COR-L47 (cell line): ENCODE measurements at regions not wholly inside any gene's neighbourhood (a gene's known extent, or its start where the extent isn't known, plus 50 kb on each side); places are given as distances from the start of the nearest gene placed in this dataset.
A peak's percentile ranks its signal among the peaks of the same experiment; 100 is the strongest.

Experiments
- DNase-seq: peaks from one replicate; lab custom pipeline; 2025; lab: John Stamatoyannopoulos, UW

DNA sequence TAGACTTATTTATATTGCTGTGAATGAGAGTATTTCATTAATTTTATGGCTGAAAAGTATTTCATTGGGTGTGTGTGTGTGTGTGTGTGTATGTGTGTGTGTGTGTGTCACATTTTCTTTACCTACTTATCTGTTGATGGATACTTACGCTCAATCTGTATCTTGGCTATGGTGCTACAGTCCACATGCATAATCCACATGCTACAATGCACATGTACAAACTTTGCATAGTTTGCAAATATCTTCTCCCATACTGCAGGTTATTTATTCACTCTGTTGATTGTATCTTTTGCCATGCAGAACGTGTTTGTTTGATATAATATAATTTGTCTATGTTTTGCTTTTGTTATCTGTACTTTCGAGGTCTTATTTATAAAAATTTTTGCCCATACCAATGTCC is 167.8 kb downstream of the RAB28 start:
- no peak for DNase-seq

GRCh38 chr4:13313856-13314255 is 170.3 kb downstream of the RAB28 start:
- peak; percentile 46 for DNase-seq

DNA sequence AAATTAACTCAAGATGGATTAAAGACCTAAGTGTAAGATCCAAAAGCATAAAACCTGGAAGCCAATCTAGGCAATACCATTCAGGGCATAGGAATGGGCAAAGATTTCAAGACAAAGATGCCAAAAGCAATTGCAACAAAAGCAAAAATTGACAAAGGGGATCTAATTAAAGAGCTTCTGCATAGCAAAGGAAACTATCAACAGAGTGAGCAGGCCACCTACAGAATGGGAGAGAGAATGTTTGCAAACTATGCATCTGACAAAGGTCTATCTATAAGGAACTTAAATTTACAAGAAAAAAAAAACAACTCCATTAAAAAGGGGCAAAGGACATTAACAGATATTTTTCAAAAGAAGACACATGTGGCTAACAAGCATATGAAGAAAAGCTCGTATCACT is 171.9 kb downstream of the RAB28 start:
- no peak for DNase-seq

DNA sequence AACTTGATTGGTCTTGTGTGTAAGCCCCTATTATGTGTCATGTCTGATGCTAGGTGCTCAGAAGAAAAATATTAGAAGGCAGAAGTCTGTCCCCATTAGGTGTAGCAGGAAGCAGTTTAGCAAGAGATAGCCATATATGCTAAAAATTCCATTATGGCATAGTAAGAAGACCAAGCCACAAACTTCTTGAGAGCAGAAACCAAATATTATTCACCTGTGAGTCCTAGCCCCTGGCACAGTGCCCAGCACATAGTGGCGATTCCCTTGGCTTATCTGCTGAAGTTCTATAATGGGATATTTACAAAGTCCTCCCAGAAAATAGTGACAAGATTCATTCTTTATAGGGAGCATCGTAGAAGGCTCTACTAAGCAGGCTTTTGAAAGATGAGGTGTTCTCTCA is 174.4 kb downstream of the RAB28 start:
- DNase-seq = no peak

DNA sequence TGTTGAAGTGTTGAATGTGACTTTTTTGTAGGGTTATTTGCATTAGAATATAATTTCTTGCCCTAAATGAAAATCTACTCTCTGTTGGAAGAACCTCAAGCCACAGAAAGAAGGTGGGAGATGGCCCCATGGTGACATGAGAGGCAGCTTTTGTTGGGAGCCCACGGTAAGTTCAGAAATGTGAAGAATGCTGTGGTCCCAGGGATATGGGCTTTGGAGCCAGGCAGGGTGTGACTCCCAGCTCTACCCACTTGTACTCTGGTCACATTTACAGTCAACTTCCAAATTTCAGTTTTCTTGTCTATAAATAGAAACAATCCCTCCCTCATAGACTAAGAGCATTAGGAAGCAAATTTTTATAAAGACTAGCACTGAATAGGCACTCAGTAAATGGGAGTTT is 177.8 kb downstream of the RAB28 start:
- DNase-seq = no peak

- no peak for DNase-seq
Measured at GRCh38 chr4:13302876-13303275, 181.3 kb downstream of the RAB28 start.

DNA sequence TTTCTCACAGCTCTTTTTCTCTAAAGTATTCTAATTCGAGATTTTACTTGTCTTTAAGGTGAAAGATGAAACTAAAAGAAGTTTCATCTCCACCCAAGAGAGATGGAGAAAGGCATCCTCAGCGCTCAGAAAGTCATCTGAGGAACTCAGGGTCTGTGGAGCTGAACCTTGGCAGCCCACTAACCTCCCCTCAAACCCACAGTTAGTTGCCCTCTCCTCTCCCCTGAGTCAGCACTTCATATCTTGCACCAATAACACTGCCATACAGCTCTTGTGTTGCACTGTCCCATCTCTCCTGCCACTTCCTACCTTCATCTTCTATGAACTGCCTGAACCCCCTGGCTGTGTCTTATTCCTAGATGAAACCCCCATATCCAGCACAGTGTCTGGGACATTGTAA is 184.8 kb downstream of the RAB28 start:
- DNase-seq = no peak

- no peak for DNase-seq
Measured at GRCh38 chr4:13298655-13299054, 185.5 kb downstream of the RAB28 start.

GRCh38 chr4:13296986-13297385 is 187.2 kb downstream of the RAB28 start:
- no peak for DNase-seq

DNA sequence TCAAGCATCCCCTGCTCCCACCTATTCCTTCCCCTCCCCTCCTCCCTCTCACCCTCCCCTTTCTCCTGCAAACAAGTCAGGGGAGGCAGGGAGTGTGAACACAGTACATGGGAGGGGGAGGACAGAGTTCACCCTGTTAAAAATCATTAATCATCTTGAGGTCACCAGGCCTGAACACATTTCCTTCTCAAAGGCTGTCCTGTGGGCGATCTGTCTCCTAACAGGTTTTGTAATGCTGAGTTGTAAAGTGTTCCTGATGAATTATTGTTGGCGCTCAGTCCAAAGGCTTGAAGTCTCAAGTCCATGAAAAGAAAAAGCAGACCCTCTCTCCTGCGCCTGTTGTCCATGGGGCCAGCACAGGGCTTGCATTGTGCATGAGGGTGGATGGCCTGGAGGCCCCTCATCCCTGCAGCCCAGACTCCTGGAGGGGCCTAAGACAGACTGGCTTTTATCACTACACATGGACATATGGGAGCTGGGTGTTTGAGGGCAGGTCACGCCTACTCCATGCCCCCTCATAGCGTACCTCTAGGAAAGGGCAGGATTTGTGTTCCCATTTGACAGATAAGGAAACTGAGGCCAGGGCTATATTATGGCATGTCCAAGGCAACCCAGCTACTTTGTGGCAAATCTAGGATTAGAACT is 189.1 kb downstream of the RAB28 start:
- DNase-seq = no peak

GRCh38 chr4:13292372-13292771 is 191.8 kb downstream of the RAB28 start:
- no peak for DNase-seq

- no peak for DNase-seq
Measured at GRCh38 chr4:13289391-13289790, 194.7 kb downstream of the RAB28 start.

DNA sequence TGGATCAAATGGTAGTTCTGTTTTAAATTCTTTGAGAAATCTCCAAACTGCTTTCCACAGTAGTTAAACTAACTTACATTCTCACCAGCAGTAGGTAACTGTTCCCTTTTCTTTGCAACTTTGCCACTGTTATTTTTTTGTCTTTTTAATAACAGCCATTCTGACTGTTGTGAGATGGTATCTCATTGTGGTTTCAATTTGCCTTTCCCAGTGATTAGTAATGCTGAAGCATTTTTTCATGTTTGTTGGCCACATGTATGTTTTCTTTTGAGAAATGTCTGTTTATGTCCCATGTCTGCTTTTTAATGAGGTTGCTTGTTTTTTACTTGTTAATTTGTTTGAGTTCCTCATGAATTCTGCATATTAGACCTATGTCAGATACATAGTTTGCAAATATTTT is 198.8 kb downstream of the RAB28 start:
- DNase-seq = no peak

- DNase-seq = no peak
Measured at GRCh38 chr4:13284932-13285331, 199.2 kb downstream of the RAB28 start.

GRCh38 chr4:13276357-13276756 is 207.8 kb downstream of the RAB28 start:
- DNase-seq = no peak

DNA sequence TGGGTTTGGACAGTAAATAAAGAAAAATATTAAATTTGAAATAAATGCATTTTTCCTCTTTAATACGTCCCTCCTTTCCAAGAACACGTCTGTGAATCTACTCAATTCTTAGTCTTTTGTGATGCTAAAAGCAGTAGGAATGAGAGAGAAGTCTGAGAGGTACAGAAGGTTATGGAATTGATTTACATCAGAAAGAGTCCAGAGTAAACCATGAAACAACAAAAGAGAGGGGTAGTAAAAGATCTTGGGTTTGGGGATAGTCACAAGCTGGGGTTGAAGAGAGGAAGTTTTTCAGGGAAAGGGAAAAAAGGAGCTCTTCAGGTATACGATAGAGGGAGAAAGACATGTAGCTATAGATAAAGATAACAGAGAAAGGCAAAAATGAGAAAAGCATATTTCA is 215.4 kb downstream of the RAB28 start:
- no peak for DNase-seq

GRCh38 chr4:13268165-13268564 is 216.0 kb downstream of the RAB28 start:
- DNase-seq = no peak

- no peak for DNase-seq
Measured at GRCh38 chr4:13267091-13267490, 217.0 kb downstream of the RAB28 start.

DNA sequence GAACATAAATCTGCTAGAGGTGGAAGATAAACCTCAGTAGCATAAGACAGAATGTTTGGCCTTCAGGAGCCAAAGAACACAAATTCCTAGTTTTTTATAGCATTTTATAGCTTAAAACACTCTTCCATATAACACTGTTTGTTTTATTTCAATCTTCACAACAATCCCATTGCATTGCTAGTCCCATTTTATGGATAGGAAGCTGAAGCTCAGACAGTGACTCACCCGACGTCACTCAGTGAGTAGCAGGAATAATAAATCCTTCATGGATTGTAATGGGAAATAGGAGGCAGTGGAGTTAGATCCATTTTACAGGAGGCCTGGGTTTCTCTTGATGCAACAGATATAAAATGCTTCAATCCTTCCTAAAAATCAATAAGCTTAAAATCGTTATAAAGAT is 217.5 kb downstream of the RAB28 start:
- DNase-seq = no peak

- no peak for DNase-seq
Measured at GRCh38 chr4:13263967-13264525, 220.1 kb downstream of the RAB28 start.

- no peak for DNase-seq
Measured at GRCh38 chr4:13262816-13263215, 221.3 kb downstream of the RAB28 start.

- no peak for DNase-seq
Measured at GRCh38 chr4:13261486-13262257, 222.5 kb downstream of the RAB28 start.

DNA sequence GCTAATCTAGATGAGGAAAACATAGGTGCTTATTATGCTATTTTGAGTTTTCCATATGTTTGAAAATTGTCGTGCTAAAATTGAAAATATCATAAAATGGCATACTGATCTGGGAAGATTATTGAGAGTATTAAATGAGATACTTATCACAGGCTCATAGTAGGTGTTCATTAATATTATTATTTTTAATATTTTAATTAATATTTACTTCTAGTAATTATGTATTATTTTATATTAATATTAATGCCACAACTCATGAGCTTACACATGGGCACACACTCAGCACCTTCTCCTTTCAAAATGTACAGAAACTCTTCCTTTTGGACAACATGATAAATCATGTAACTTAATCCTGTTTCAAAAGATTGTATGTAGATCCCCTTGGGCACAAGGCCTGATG is 223.6 kb downstream of the RAB28 start:
- no peak for DNase-seq

- DNase-seq = no peak
Measured at GRCh38 chr4:13250263-13250662, 233.9 kb downstream of the RAB28 start.
